OCI-LY1 (cell line): ENCODE measurements at regions not wholly inside any gene's neighbourhood (a gene's known extent, or its start where the extent isn't known, plus 50 kb on each side); places are given as distances from the start of the nearest gene placed in this dataset.

Experiments
- H2AFZ ChIP-seq: fragments of 200-600 bp; sonication (generic), shearing (Covaris generic); 2 replicates; pipeline ENCODE4 v1.6.0; 2014; ENCODE audit warnings: antibody characterized with exemption, mild to moderate bottlenecking, low read length
- H3F3A ChIP-seq: fragments of 200-600 bp; sonication (generic), shearing (Covaris generic); 2 replicates; pipeline ENCODE4 v1.6.0; 2014; ENCODE audit warnings: mild to moderate bottlenecking, antibody characterized with exemption, low read length, moderate library complexity; ENCODE audit not compliant: insufficient read depth
- H3K27ac ChIP-seq: fragments of 200-600 bp; sonication (generic); 2 replicates; pipeline ENCODE4 v1.5.1; 2014; ENCODE audit warnings: low read length, mixed run types, mild to moderate bottlenecking, low read depth; ENCODE audit not compliant: poor library complexity, severe bottlenecking
- H3K27me3 ChIP-seq: fragments of 200-600 bp; sonication (generic); 2 replicates; pipeline ENCODE4 v1.6.0; 2014; ENCODE audit warnings: antibody characterized with exemption, mild to moderate bottlenecking, low read length, moderate library complexity; ENCODE audit not compliant: insufficient read depth
- H3K36me3 ChIP-seq: fragments of 200-600 bp; sonication (generic); 2 replicates; pipeline ENCODE4 v1.6.1; 2014; ENCODE audit warnings: mild to moderate bottlenecking, antibody characterized with exemption, low read length, moderate library complexity, mixed read lengths; ENCODE audit not compliant: insufficient read depth
- H3K4me1 ChIP-seq: fragments of 200-600 bp; sonication (generic); 2 replicates; pipeline ENCODE4 v1.5.1; 2014; ENCODE audit warnings: mild to moderate bottlenecking, low read length, moderate library complexity; ENCODE audit not compliant: insufficient read depth, severe bottlenecking
- H3K4me2 ChIP-seq: fragments of 200-600 bp; sonication (generic), shearing (Covaris generic); 2 replicates; pipeline ENCODE4 v1.6.1; 2014; ENCODE audit warnings: low read length
- H3K4me3 ChIP-seq: fragments of 200-600 bp; sonication (generic); 2 replicates; pipeline ENCODE4 v1.5.1; 2014; ENCODE audit warnings: low read length, low read depth, mild to moderate bottlenecking, mixed read lengths; ENCODE audit not compliant: poor library complexity, severe bottlenecking
- H3K79me2 ChIP-seq: fragments of 200-600 bp; shearing (Covaris generic); 2 replicates; pipeline ENCODE4 v1.6.1; 2016; ENCODE audit warnings: mixed run types, low read length, mixed read lengths; ENCODE audit not compliant: insufficient read depth
- H3K9ac ChIP-seq: fragments of 200-600 bp; sonication (generic), shearing (Covaris generic); 2 replicates; pipeline ENCODE4 v1.6.1; 2014; ENCODE audit warnings: mild to moderate bottlenecking, low read length, mixed read lengths
- H3K9me2 ChIP-seq: fragments of 200-600 bp; sonication (generic), shearing (Covaris generic); 2 replicates; pipeline ENCODE4 v1.6.1; 2014; ENCODE audit warnings: low read depth, mild to moderate bottlenecking, low read length, mixed read lengths
- H3K9me3 ChIP-seq: fragments of 200-600 bp; shearing (Covaris generic); 2 replicates; pipeline ENCODE4 v1.6.1; 2014; ENCODE audit warnings: low read length, mixed read lengths
- H4K20me1 ChIP-seq: fragments of 200-600 bp; sonication (generic), shearing (Covaris generic); 2 replicates; pipeline ENCODE4 v1.6.0; 2016; ENCODE audit warnings: mild to moderate bottlenecking, low read length; ENCODE audit not compliant: insufficient read depth
- CTCF ChIP-seq: fragments of 200-600 bp; sonication (generic), shearing (Covaris generic); IDR thresholded peaks from 2 replicates; pipeline ENCODE4 v1.5.1; 2017; ENCODE audit warnings: mild to moderate bottlenecking, antibody characterized with exemption, low read length, moderate library complexity, mixed read lengths
- EZH2 ChIP-seq: fragments of 200-600 bp; sonication (generic), shearing (Covaris generic); IDR thresholded peaks from 2 replicates; pipeline ENCODE4 v1.8.0; 2017; ENCODE audit warnings: borderline replicate concordance, mixed run types, mild to moderate bottlenecking, antibody characterized with exemption, low read length, moderate library complexity, mixed read lengths

DNA sequence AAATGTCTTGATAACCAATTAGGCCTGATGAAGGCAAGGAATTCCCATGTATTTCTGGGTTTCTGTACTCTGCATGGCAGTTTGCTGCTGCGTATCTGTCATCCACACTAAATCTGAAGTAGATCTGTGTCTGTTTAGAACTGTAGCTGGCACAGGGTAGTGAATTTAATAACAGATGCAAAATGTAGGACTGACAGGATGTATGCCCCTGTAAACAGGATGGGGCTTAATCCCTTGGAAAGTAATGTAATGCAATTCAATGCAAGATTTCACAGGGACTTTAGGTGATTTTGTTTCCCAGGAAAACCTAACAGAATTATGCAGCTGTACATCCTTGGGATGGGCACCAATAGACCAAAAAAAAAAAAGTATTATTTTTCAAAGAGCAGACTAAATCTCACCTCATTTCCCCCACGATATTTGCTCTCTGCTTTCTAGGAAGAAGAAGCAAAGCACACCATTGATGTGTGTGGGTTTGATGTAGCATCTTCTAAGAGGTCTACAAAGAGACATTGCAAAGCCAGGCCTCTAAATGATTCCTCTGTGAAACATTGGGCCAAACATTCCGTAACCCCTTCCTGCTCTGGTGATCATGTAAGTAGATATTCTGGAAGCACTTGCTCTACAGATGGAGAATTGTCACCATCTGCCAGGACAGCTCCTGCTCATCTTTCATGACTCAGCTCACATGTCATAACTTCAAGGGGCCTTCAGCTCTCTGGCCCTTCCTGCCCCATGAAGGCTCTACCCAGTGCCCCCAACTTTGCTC is 464.3 kb upstream of the RGMA start:
- no peaks in the 10 kb centered on the region for H3K4me1 ChIP-seq
- H3K9ac ChIP-seq = no peak overlapping the region
- no peaks in the 10 kb centered on the region for H3K9me2 ChIP-seq
- H3F3A ChIP-seq = no peaks in the 10 kb centered on the region
- H3K4me3 ChIP-seq = no peak overlapping the region
- no peaks in the 10 kb centered on the region for H3K27me3 ChIP-seq
- no peaks in the 10 kb centered on the region for H3K36me3 ChIP-seq
- H3K79me2 ChIP-seq = no peaks in the 10 kb centered on the region
- no peak for TF ChIP-seq EZH2
- no peak for TF ChIP-seq CTCF
- H4K20me1 ChIP-seq = no peaks in the 10 kb centered on the region
- no peak overlapping the region for H3K27ac ChIP-seq
- H3K4me2 ChIP-seq = no peak overlapping the region
- H3K9me3 ChIP-seq = no peaks in the 10 kb centered on the region
- no peak overlapping the region for H2AFZ ChIP-seq

- no peak for TF ChIP-seq EZH2
- Histone ChIP-seq H3K9ac (no peak overlapping the region), H3F3A (no peaks in the 10 kb centered on the region), H3K4me1 (no peaks in the 10 kb centered on the region), H2AFZ (no peak overlapping the region), H3K9me2 (no peaks in the 10 kb centered on the region), H3K27ac (no peak overlapping the region), H3K36me3 (no peaks in the 10 kb centered on the region), H3K9me3 (no peaks in the 10 kb centered on the region), H3K4me2 (no peak overlapping the region), H3K4me3 (no peak overlapping the region), H3K27me3 (no peaks in the 10 kb centered on the region), H3K79me2 (no peaks in the 10 kb centered on the region), H4K20me1 (no peaks in the 10 kb centered on the region)
These were observed 454.1 kb upstream of the RGMA start for GRCh38 chr15:93543093-93543492.

GRCh38 chr15:93527374-93528050 is 438.5 kb upstream of the RGMA start:
- no peaks in the 10 kb centered on the region for H3K27me3 ChIP-seq
- H3K36me3 ChIP-seq = no peaks in the 10 kb centered on the region
- H2AFZ ChIP-seq = no peak overlapping the region
- no peak overlapping the region for H3K4me3 ChIP-seq
- no peak overlapping the region for H3K27ac ChIP-seq
- H3F3A ChIP-seq = no peaks in the 10 kb centered on the region
- no peaks in the 10 kb centered on the region for H3K9me2 ChIP-seq
- H3K4me1 ChIP-seq = no peaks in the 10 kb centered on the region
- TF ChIP-seq CTCF (no peak), EZH2 (no peak)
- no peaks in the 10 kb centered on the region for H3K9me3 ChIP-seq
- no peaks in the 10 kb centered on the region for H3K79me2 ChIP-seq
- no peaks in the 10 kb centered on the region for H4K20me1 ChIP-seq
- no peak overlapping the region for H3K4me2 ChIP-seq
- H3K9ac ChIP-seq = no peak overlapping the region
